ENCODE measurements at regions not wholly inside any gene's neighbourhood (a gene's known extent, or its start where the extent isn't known, plus 50 kb on each side); places are given as distances from the start of the nearest gene placed in this dataset.
A peak's percentile ranks its signal among the peaks of the same experiment; 100 is the strongest.

- intact Hi-C loops (cut with DNase I, micrococcal nuclease) = no loop called here
- H3K36me3 ChIP-seq (ENCODE audit: low read depth) = no peaks in the 10 kb centered on the region
- no peaks in the 10 kb centered on the region for H3K4me1 ChIP-seq (ENCODE audit: low read depth)
- ATAC-seq (no peak), DNase-seq (no peak)
- no peak for TF ChIP-seq CTCF (IDR thresholded peaks at IDR 0.05)
- no peaks in the 10 kb centered on the region for H3K9me3 ChIP-seq
- no peak overlapping the region for H3K4me3 ChIP-seq
Measured at GRCh38 chr2:59745085-59745484, 808.4 kb downstream of the BCL11A start.

GRCh38 chr2:59744436-59744835 is 809.0 kb downstream of the BCL11A start:
- Histone ChIP-seq H3K4me1 (ENCODE audit: low read depth) (no peaks in the 10 kb centered on the region), H3K36me3 (ENCODE audit: low read depth) (no peaks in the 10 kb centered on the region), H3K9me3 (no peaks in the 10 kb centered on the region), H3K4me3 (no peak overlapping the region)
- ATAC-seq (no peak), DNase-seq (no peak)
- intact Hi-C loops (cut with DNase I, micrococcal nuclease) = no loop called here
- TF ChIP-seq CTCF (IDR thresholded peaks at IDR 0.05) = no peak

GRCh38 chr2:59741840-59742239 is 811.6 kb downstream of the BCL11A start:
- no peaks in the 10 kb centered on the region for H3K9me3 ChIP-seq
- TF ChIP-seq CTCF (IDR thresholded peaks at IDR 0.05) = no peak
- no peaks in the 10 kb centered on the region for H3K4me1 ChIP-seq (ENCODE audit: low read depth)
- intact Hi-C loops (cut with DNase I, micrococcal nuclease) = no loop called here
- ATAC-seq (no peak), DNase-seq (no peak)
- H3K36me3 ChIP-seq (ENCODE audit: low read depth) = no peaks in the 10 kb centered on the region
- no peak overlapping the region for H3K4me3 ChIP-seq

- no peaks in the 10 kb centered on the region for H3K36me3 ChIP-seq (ENCODE audit: low read depth)
- no peaks in the 10 kb centered on the region for H3K4me1 ChIP-seq (ENCODE audit: low read depth)
- intact Hi-C loops (cut with DNase I, micrococcal nuclease) = no loop called here
- ATAC-seq (peak; percentile 37), DNase-seq (no peak)
- H3K9me3 ChIP-seq = no peaks in the 10 kb centered on the region
- H3K4me3 ChIP-seq = no peak overlapping the region
- TF ChIP-seq CTCF (IDR thresholded peaks at IDR 0.05) = no peak
Measured at GRCh38 chr2:59739166-59739565, 814.3 kb downstream of the BCL11A start.

- Histone ChIP-seq H3K4me1 (ENCODE audit: low read depth) (no peaks in the 10 kb centered on the region), H3K4me3 (no peak overlapping the region), H3K9me3 (no peaks in the 10 kb centered on the region), H3K36me3 (ENCODE audit: low read depth) (no peaks in the 10 kb centered on the region)
- ATAC-seq (no peak), DNase-seq (no peak)
- intact Hi-C loops (cut with DNase I, micrococcal nuclease) = no loop called here
- no peak for TF ChIP-seq CTCF (IDR thresholded peaks at IDR 0.05)
Measured at GRCh38 chr2:59737299-59737698, 816.2 kb downstream of the BCL11A start.

- no peak for DNase-seq
- H3K4me3 ChIP-seq = no peak overlapping the region
- H3K9me3 ChIP-seq = no peaks in the 10 kb centered on the region
- H3K36me3 ChIP-seq (ENCODE audit: low read depth) = no peaks in the 10 kb centered on the region
- no peaks in the 10 kb centered on the region for H3K4me1 ChIP-seq (ENCODE audit: low read depth)
- intact Hi-C loops (cut with DNase I, micrococcal nuclease) = no loop called here
- TF ChIP-seq CTCF (IDR thresholded peaks at IDR 0.05) = no peak
- no peak for ATAC-seq
Measured at GRCh38 chr2:59734743-59735142, 818.7 kb downstream of the BCL11A start.
